ENCODE measurements at regions not wholly inside any gene's neighbourhood (a gene's known extent, or its start where the extent isn't known, plus 50 kb on each side); places are given as distances from the start of the nearest gene placed in this dataset.

DNA sequence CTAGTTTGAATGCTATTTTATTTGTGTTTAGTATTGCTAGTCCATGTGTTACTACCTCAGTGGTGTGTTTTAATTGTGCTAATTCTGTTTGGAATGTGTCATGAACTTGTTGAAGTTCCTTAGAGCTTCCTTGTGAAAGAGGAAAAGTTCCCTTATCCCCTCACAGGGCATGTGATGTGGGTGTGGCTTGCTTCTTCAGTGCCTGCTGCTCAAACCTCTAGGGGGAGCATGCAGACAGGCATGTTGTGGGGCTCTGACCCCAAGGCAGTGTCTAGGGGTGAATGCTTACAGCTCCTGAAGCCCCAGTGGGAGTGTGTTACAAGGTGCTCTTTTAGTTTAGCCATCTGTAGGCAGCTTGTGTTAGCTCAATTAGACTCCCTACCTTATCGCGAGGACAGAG, 86.5 kb downstream of the MAGED4 start:
- TF ChIP-seq, protein P1, sequence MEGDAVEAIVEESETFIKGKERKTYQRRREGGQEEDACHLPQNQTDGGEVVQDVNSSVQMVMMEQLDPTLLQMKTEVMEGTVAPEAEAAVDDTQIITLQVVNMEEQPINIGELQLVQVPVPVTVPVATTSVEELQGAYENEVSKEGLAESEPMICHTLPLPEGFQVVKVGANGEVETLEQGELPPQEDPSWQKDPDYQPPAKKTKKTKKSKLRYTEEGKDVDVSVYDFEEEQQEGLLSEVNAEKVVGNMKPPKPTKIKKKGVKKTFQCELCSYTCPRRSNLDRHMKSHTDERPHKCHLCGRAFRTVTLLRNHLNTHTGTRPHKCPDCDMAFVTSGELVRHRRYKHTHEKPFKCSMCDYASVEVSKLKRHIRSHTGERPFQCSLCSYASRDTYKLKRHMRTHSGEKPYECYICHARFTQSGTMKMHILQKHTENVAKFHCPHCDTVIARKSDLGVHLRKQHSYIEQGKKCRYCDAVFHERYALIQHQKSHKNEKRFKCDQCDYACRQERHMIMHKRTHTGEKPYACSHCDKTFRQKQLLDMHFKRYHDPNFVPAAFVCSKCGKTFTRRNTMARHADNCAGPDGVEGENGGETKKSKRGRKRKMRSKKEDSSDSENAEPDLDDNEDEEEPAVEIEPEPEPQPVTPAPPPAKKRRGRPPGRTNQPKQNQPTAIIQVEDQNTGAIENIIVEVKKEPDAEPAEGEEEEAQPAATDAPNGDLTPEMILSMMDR (IDR thresholded peaks at IDR 0.05 in 2 of 3, conservative IDR thresholded peaks at IDR 0.05 in 1 of 3; ENCODE audit: control insufficient read depth in 2 of 3, extremely low read depth in 1 of 3, insufficient read depth in 1 of 3, low read depth in 3 of 3, low read length in 3 of 3) = peak; percentile 17 to 40 (median 29); a peak in 3 of 6 replicates
- TF ChIP-seq, protein P2, sequence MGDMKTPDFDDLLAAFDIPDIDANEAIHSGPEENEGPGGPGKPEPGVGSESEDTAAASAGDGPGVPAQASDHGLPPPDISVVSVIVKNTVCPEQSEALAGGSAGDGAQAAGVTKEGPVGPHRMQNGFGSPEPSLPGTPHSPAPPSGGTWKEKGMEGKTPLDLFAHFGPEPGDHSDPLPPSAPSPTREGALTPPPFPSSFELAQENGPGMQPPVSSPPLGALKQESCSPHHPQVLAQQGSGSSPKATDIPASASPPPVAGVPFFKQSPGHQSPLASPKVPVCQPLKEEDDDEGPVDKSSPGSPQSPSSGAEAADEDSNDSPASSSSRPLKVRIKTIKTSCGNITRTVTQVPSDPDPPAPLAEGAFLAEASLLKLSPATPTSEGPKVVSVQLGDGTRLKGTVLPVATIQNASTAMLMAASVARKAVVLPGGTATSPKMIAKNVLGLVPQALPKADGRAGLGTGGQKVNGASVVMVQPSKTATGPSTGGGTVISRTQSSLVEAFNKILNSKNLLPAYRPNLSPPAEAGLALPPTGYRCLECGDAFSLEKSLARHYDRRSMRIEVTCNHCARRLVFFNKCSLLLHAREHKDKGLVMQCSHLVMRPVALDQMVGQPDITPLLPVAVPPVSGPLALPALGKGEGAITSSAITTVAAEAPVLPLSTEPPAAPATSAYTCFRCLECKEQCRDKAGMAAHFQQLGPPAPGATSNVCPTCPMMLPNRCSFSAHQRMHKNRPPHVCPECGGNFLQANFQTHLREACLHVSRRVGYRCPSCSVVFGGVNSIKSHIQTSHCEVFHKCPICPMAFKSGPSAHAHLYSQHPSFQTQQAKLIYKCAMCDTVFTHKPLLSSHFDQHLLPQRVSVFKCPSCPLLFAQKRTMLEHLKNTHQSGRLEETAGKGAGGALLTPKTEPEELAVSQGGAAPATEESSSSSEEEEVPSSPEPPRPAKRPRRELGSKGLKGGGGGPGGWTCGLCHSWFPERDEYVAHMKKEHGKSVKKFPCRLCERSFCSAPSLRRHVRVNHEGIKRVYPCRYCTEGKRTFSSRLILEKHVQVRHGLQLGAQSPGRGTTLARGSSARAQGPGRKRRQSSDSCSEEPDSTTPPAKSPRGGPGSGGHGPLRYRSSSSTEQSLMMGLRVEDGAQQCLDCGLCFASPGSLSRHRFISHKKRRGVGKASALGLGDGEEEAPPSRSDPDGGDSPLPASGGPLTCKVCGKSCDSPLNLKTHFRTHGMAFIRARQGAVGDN (IDR thresholded peaks at IDR 0.05) = no peak
- TF ChIP-seq CREB1 (IDR thresholded peaks at IDR 0.05; ENCODE audit: low read depth) (no peak), SREBF2 (IDR thresholded peaks at IDR 0.05; ENCODE audit: low read length) (no peak), RAD21 (IDR thresholded peaks at IDR 0.05; ENCODE audit: insufficient read depth, low read depth, low read length) (0 out of 2 replicates have a peak, but pooled peaks have one; percentile 15), NFIC (IDR thresholded peaks at IDR 0.05; ENCODE audit: low read depth, low read length) (no peak), MXI1 (IDR thresholded peaks at IDR 0.05; ENCODE audit: low read depth, low read length) (no peak), TCF7 (IDR thresholded peaks at IDR 0.05; ENCODE audit: borderline replicate concordance) (no peak), SMARCA5 (IDR thresholded peaks at IDR 0.05) (no peak), MTA2 (IDR thresholded peaks at IDR 0.05; ENCODE audit: low read depth) (no peak), NFYA (IDR thresholded peaks at IDR 0.05; ENCODE audit: borderline replicate concordance, low read depth, low read length) (no peak), TCF3 (IDR thresholded peaks at IDR 0.05; ENCODE audit: borderline replicate concordance, insufficient read depth, low read depth, low read length) (no peak), ZNF384 (IDR thresholded peaks at IDR 0.05; ENCODE audit: borderline replicate concordance, low read depth, low read length) (no peak)
- TF ChIP-seq, protein P3, sequence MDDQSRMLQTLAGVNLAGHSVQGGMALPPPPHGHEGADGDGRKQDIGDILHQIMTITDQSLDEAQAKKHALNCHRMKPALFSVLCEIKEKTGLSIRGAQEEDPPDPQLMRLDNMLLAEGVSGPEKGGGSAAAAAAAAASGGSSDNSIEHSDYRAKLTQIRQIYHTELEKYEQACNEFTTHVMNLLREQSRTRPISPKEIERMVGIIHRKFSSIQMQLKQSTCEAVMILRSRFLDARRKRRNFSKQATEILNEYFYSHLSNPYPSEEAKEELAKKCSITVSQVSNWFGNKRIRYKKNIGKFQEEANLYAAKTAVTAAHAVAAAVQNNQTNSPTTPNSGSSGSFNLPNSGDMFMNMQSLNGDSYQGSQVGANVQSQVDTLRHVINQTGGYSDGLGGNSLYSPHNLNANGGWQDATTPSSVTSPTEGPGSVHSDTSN (IDR thresholded peaks at IDR 0.05; ENCODE audit: insufficient replicate concordance, low read depth, low read length) = no peak
- in situ Hi-C loops (cut with MboI) (no loop called here), intact Hi-C loops (cut with micrococcal nuclease; ENCODE audit: unreplicated experiment) (no loop called here)
- ChIA-PET SMC1A (ENCODE audit: uncharacterized antibody, unreplicated experiment) (no interaction called here), RAD21 (ENCODE audit: unreplicated experiment) (no interaction called here), POLR2A (no interaction called here), CTCF (interaction anchor here (1.3 kb wide), 1 partner anchor 10 kb away, joined by 3 read pairs; no protein-coding TSS in a partner anchor)
- Histone ChIP-seq H3K4me1 (ENCODE audit: control insufficient read depth, insufficient read depth, low read length) (no peaks in the 10 kb centered on the region), H3K4me2 (ENCODE audit: control insufficient read depth, insufficient read depth) (no peak overlapping the region), H3K4me3 (no peak overlapping the region), H3K79me2 (ENCODE audit: control insufficient read depth, insufficient read depth, low read length) (no peaks in the 10 kb centered on the region), H3K9ac (ENCODE audit: control insufficient read depth, insufficient read depth, low read length) (no peak overlapping the region), H3K27ac (ENCODE audit: control insufficient read depth, insufficient read depth) (no peak overlapping the region), H3K27me3 (replicated peaks in 1 of 2; ENCODE audit: control insufficient read depth in 2 of 2, insufficient read depth in 2 of 2, low read length in 1 of 2) (no peaks in the 10 kb centered on the region), H2AFZ (ENCODE audit: control insufficient read depth, low read depth, low read length) (no peak overlapping the region), H3K36me3 (ENCODE audit: control insufficient read depth in 2 of 2, insufficient read depth in 2 of 2, low read length in 1 of 2) (no peaks in the 10 kb centered on the region), H3K9me3 (replicated peaks; ENCODE audit: control insufficient read depth, insufficient read depth, low read length) (no peaks in the 10 kb centered on the region), H4K20me1 (ENCODE audit: control insufficient read depth, insufficient read depth) (no peaks in the 10 kb centered on the region)
- 100% methylated on average over 2 of the region's 2 CpGs for WGBS (ENCODE audit: insufficient coverage, insufficient replicate concordance, low lambda C conversion rate, missing lambda C conversion rate)
- DNase-seq (ENCODE audit: low read depth, low spot score) (no peak), FAIRE-seq (no peak), ATAC-seq (0 out of 3 replicates have a peak, but pooled peaks have one; percentile 35)
- no TSS peak for BruUV-seq (replicated peaks)

Measured in GM12878 (cell line).